ENCODE measurements at regions not wholly inside any gene's neighbourhood (a gene's known extent, or its start where the extent isn't known, plus 50 kb on each side); places are given as distances from the start of the nearest gene placed in this dataset.

DNA sequence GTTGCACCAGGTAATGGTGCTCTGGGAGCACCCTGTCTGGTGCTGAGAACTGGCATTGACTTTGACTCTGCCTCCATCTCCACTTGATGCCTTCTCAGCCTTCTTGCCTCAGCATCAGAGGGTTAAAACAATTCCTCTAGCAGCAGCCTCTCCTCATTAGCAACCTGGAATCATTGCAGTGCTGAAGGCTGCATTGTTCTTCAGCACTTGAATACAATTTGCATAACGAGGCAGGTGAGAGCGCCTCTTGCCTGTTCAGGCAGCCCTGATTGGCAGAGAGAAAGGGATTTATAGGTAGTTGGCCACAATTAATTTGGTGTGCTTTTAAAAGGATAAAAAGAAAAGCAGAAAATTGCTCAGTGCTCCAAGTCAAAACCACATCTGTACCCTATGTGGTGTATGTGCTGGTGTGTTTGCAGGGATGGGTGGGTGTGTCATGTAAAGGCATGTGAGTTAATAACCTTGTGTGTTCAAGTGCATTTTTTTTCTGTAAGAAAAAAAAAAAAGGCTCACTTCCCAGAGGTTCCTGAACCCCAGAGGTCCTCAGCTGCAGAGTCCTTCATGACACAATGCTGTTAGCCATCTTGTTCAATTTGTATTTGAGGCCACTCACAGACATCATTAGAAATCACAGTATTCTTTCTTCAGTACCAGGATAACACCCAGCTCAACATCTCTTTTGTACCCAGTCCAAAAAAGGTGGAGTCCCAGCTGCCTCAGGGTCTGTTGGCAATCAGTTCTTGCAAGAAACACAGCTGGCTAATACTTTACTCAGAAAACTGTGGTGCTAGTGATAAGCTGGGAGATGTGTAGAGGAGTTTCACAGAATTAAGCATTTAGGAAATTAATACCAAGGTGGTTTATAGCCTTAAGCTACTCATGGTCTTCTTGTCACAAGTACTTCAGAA lies 385.6 kb downstream of the GRIN2B start:
- Mint-ChIP-seq H3K9me3 (peaks cover 0 to 5% (median 0%) of the 10 kb centered on the region in 9 donors), H3K36me3 (no peaks in the 10 kb centered on the region), H3K27ac (no peak overlapping the region), H3K4me1 (peaks cover 0 to 3% (median 0%) of the 10 kb centered on the region in 4 donors), H3K4me3 (no peak overlapping the region), H3K27me3 (peaks cover 0 to 4% (median 1%) of the 10 kb centered on the region in 5 donors)
- POLR2A ChIA-PET = no interaction called here
- DNase-seq (no peak), ATAC-seq (no peak)

DNA sequence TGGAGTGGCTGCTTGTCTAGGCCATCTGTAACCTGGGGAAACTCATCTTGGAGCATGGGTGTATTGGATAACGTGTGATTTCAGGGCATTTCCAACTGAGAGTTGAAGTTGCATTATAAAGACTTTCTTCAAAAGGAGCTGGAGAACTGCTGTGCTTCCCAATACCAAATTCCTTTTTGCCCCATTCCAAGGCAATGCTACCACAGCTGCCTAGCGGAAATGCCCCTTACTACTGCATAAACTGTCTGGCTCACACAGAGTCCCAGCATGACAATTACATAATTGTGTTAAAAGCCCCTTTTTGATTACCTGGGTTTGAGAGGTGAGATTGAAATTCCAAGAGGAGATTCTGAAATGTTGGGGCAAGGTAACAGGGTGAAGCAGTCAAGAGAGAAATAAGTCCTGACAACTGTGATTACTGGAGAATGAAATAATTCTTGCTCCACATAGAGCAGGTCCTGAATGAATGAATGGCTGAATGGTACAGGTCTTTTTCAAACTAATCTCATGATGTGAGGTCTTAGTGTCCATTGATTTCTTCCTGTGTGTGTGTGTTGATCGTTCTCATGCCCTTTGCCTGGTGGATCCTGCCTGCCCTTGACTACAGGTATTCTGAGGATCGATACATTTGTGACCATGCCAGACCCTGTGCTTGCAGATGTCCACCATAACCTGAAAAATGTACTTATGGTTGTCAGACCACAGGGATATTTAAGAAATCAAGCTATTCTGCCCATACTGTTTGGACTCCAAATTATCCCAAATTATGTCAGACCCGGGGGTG lies 386.5 kb downstream of the GRIN2B start:
- no peak overlapping the region for H3K27ac Mint-ChIP-seq
- DNase-seq (no peak), ATAC-seq (no peak)
- peaks cover 0 to 5% (median 0%) of the 10 kb centered on the region in 9 donors for H3K9me3 Mint-ChIP-seq
- H3K4me3 Mint-ChIP-seq = no peak overlapping the region
- POLR2A ChIA-PET = no interaction called here
- H3K36me3 Mint-ChIP-seq = no peaks in the 10 kb centered on the region
- peaks cover 0 to 3% (median 0%) of the 10 kb centered on the region in 4 donors for H3K4me1 Mint-ChIP-seq
- H3K27me3 Mint-ChIP-seq = peaks cover 0 to 6% (median 1%) of the 10 kb centered on the region in 5 donors

DNA sequence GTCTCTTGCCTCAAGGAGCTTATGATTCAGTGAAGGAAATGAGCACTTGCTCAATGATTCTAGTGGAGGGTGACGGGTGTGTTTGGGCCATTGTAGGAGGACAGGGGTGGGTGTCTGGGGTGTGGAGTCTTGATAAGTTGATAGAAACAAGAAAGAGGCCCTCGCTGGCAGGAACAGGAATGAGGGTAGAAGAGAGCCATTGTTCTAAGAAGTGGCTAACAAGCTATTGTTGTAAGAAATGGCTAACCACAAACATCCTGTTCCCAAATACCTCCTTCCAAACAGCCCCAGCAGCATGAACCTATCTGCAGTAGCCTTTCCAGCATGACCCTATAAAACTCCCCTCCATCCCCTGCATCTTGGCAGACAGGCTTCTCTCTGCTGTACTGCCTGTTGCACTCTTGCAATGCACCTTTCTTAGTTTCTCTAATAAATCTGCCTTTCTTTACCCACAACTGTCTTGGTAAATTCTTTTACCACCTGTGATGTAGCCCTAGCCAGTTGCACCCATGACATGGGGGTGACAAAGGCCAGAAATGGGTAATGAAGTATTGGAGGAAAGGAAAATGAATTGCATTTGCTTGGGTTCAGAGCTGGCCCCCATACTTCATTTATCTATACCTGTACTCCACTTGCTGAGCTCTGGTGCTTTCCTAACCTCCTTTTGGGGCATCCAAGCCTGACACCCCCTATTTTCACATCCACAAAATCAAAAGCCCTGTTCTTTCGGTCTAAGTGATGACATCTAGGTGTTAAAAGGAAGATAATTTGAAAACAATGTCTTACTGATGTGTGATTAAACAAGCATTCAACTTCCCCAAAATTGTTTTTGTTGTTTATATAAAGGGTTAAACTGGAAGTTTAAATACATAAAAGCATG lies 389.1 kb downstream of the GRIN2B start:
- ATAC-seq = no peak
- Mint-ChIP-seq H3K4me1 (peaks cover 0 to 3% (median 0%) of the 10 kb centered on the region in 4 donors), H3K4me3 (no peak overlapping the region), H3K27me3 (peaks cover 0 to 6% (median 1%) of the 10 kb centered on the region in 5 donors), H3K36me3 (no peaks in the 10 kb centered on the region), H3K9me3 (peaks cover 0 to 5% (median 0%) of the 10 kb centered on the region in 9 donors), H3K27ac (peak overlapping the region in 1 of 10 donors; percentile 41)
- no peak for DNase-seq
- POLR2A ChIA-PET = no interaction called here

- POLR2A ChIA-PET = no interaction called here
- Mint-ChIP-seq H3K27me3 (peaks cover 0 to 6% (median 2%) of the 10 kb centered on the region in 5 donors), H3K9me3 (peaks cover 0 to 5% (median 0%) of the 10 kb centered on the region in 9 donors), H3K4me1 (peaks cover 0 to 3% (median 0%) of the 10 kb centered on the region in 4 donors), H3K36me3 (no peaks in the 10 kb centered on the region), H3K4me3 (no peak overlapping the region), H3K27ac (no peak overlapping the region)
- no peak for DNase-seq
- ATAC-seq = no peak
Measured at GRCh38 chr12:13591488-13591887, 389.9 kb downstream of the GRIN2B start.

GRCh38 chr12:13591059-13591458 lies 390.3 kb downstream of the GRIN2B start:
- peaks cover 0 to 5% (median 0%) of the 10 kb centered on the region in 9 donors for H3K9me3 Mint-ChIP-seq
- peaks cover 0 to 3% (median 0%) of the 10 kb centered on the region in 4 donors for H3K4me1 Mint-ChIP-seq
- no peaks in the 10 kb centered on the region for H3K36me3 Mint-ChIP-seq
- H3K27me3 Mint-ChIP-seq = peaks cover 0 to 6% (median 2%) of the 10 kb centered on the region in 5 donors
- no peak overlapping the region for H3K4me3 Mint-ChIP-seq
- no peak overlapping the region for H3K27ac Mint-ChIP-seq
- POLR2A ChIA-PET = no interaction called here
- no peak for ATAC-seq
- DNase-seq = no peak

- Mint-ChIP-seq H3K9me3 (peaks cover 0 to 2% (median 0%) of the 10 kb centered on the region in 9 donors), H3K4me1 (peaks cover 0 to 3% (median 0%) of the 10 kb centered on the region in 4 donors), H3K4me3 (no peak overlapping the region), H3K36me3 (no peaks in the 10 kb centered on the region), H3K27ac (no peak overlapping the region), H3K27me3 (peaks cover 0 to 14% (median 2%) of the 10 kb centered on the region in 5 donors)
- no peak for ATAC-seq
- no peak for DNase-seq
- POLR2A ChIA-PET = no interaction called here
Measured at GRCh38 chr12:13588574-13588973, 392.0 kb downstream of the EMP1 start.

DNA sequence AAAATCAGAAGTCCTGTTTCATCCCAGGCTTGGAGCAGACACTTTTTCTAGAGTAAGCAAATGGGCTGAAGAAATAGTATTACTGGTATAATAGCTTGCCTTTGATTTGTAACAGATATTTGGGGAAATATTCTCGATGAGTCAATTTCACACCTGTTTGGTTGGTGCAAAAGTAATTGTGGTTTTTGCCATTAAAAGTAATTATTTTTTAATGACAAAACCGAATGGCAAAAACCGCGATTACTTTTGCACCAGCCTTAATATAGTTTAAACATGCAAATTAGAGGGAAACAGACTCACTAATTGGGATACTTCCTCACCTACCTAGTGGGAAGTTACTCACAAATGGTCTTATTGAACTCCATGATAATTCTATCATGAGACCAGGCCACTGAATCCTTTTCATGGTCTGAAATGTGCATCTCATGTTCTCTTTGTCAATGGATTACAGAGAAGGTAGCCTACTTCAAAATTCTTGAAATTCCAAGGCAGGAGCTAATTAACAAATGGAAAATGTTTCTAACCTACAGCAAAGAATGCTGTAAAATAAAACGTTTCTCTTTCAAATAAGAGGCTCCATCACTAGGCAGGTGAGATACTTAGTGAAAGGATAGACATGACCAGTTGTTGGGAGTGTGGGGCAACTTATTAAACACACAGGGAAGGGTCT lies 391.3 kb downstream of the EMP1 start:
- Mint-ChIP-seq H3K4me1 (peaks cover 0 to 3% (median 0%) of the 10 kb centered on the region in 4 donors), H3K4me3 (no peak overlapping the region), H3K27ac (no peak overlapping the region), H3K27me3 (peaks cover 0 to 18% (median 2%) of the 10 kb centered on the region in 5 donors), H3K9me3 (peaks cover 0 to 2% (median 0%) of the 10 kb centered on the region in 9 donors), H3K36me3 (no peaks in the 10 kb centered on the region)
- DNase-seq (no peak), ATAC-seq (no peak)
- POLR2A ChIA-PET = no interaction called here

- POLR2A ChIA-PET = no interaction called here
- H3K27ac Mint-ChIP-seq = no peak overlapping the region
- ATAC-seq (no peak), DNase-seq (no peak)
- H3K9me3 Mint-ChIP-seq = no peaks in the 10 kb centered on the region
- H3K27me3 Mint-ChIP-seq = peaks cover 0 to 18% (median 2%) of the 10 kb centered on the region in 5 donors
- H3K36me3 Mint-ChIP-seq = no peaks in the 10 kb centered on the region
- no peaks in the 10 kb centered on the region for H3K4me1 Mint-ChIP-seq
- no peak overlapping the region for H3K4me3 Mint-ChIP-seq
Measured at GRCh38 chr12:13586361-13586760, 389.8 kb downstream of the EMP1 start.

GRCh38 chr12:13584541-13584940 lies 388.0 kb downstream of the EMP1 start:
- no peaks in the 10 kb centered on the region for H3K9me3 Mint-ChIP-seq
- no peak overlapping the region for H3K27ac Mint-ChIP-seq
- no peaks in the 10 kb centered on the region for H3K36me3 Mint-ChIP-seq
- no peaks in the 10 kb centered on the region for H3K4me1 Mint-ChIP-seq
- no peak for DNase-seq
- H3K27me3 Mint-ChIP-seq = peaks cover 0 to 22% (median 0%) of the 10 kb centered on the region in 5 donors
- H3K4me3 Mint-ChIP-seq = no peak overlapping the region
- POLR2A ChIA-PET = no interaction called here
- no peak for ATAC-seq

GRCh38 chr12:13583630-13584029 lies 387.1 kb downstream of the EMP1 start:
- Mint-ChIP-seq H3K4me3 (no peak overlapping the region), H3K27ac (no peak overlapping the region), H3K27me3 (peaks cover 0 to 28% (median 2%) of the 10 kb centered on the region in 5 donors), H3K36me3 (no peaks in the 10 kb centered on the region), H3K9me3 (no peaks in the 10 kb centered on the region), H3K4me1 (no peaks in the 10 kb centered on the region)
- POLR2A ChIA-PET = no interaction called here
- no peak for ATAC-seq
- no peak for DNase-seq

GRCh38 chr12:13582421-13582820 lies 385.9 kb downstream of the EMP1 start:
- DNase-seq = no peak
- Mint-ChIP-seq H3K4me3 (no peak overlapping the region), H3K4me1 (no peaks in the 10 kb centered on the region), H3K36me3 (no peaks in the 10 kb centered on the region), H3K27ac (no peak overlapping the region), H3K27me3 (peaks cover 0 to 30% (median 2%) of the 10 kb centered on the region in 5 donors), H3K9me3 (no peaks in the 10 kb centered on the region)
- POLR2A ChIA-PET = no interaction called here
- no peak for ATAC-seq

DNA sequence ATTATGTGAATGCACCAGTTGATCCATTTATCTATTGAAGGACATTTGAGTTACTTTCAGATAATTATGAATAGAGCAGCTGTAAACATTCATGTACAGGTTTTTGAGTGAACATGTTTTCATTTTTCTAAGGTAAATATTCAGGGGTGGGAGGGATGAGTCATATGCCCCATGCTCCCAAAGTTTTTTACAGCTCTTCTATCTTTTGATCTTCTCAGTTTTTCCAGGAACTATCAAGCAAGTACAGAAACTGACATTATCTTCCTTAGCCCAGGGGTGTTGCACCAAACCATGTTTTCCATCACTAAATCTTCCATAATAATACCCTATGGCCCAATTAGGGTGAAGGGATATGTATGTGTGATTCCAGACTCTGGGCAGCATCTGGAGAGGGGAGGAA lies 384.5 kb downstream of the EMP1 start:
- POLR2A ChIA-PET = no interaction called here
- H3K4me3 Mint-ChIP-seq = no peak overlapping the region
- DNase-seq = no peak
- no peaks in the 10 kb centered on the region for H3K9me3 Mint-ChIP-seq
- no peaks in the 10 kb centered on the region for H3K36me3 Mint-ChIP-seq
- H3K27me3 Mint-ChIP-seq = peaks cover 0 to 30% (median 2%) of the 10 kb centered on the region in 5 donors
- no peak for ATAC-seq
- no peaks in the 10 kb centered on the region for H3K4me1 Mint-ChIP-seq
- no peak overlapping the region for H3K27ac Mint-ChIP-seq
